HepG2 (cell line): ENCODE measurements at regions not wholly inside any gene's neighbourhood (a gene's known extent, or its start where the extent isn't known, plus 50 kb on each side); places are given as distances from the start of the nearest gene placed in this dataset.

Source experiments
- ATAC-seq: fragments of 200-7000 bp; cut with Tn5 transposase; 3 replicates; pipeline ENCODE4 v1.9.1; 2020; ENCODE audit warnings: mild to moderate bottlenecking, moderate library complexity
- BruUV-seq: library from RNA; stranded (reverse); fragments of 400-500 nt; replicated peaks from 2 replicates; lab custom pipeline; 2021; lab: Mats Ljungman, UMichigan
- CTCF ChIA-PET: fragments of 300-600 bp; formaldehyde crosslinking; extraction: SDS; loops from one replicate; lab custom pipeline; 2021; ENCODE audit warnings: low total read pairs, inconsistent platforms, low intra/inter-chr PET ratio; lab: Yijun Ruan, JAX
- POLR2A ChIA-PET: fragments of 350-600 bp; sonication (Branson Sonifier 250); formaldehyde crosslinking; loops from one replicate; lab custom pipeline; 2020; ENCODE audit warnings: antibody characterized with exemption, inconsistent platforms; lab: Yijun Ruan, JAX
- DNase-seq: peaks from one replicate; pipeline ENCODE4 v3.0.0-alpha.2; 2015; ENCODE audit warnings: low spot score
- FAIRE-seq: peaks from 3 replicates; lab custom pipeline; 2011; peaks lifted over from hg19 to GRCh38; lab: Jason Lieb, UNC
- H2AFZ ChIP-seq: one replicate; pipeline ENCODE4 v1.6.1; 2011; ENCODE audit warnings: low read length, inconsistent platforms
- H3K27ac ChIP-seq: fragments of 300-600 bp; 3 replicates; pipeline ENCODE4 v1.8.0; 2011; ENCODE audit warnings: mixed run types, mild to moderate bottlenecking, mixed read lengths, low read length, inconsistent platforms; ENCODE audit not compliant: insufficient read depth; ENCODE audit errors: extremely low read length
- H3K27me3 ChIP-seq, 2 experiments: fragments of 200-600 bp in 1 of 2; 2 replicates in 1 of 2; 3 replicates in 1 of 2; pipeline versions ENCODE4 v1.6.0 to v1.8.0; 2011; ENCODE audit warnings: low read length in 2 of 2, mild to moderate bottlenecking in 2 of 2, moderate library complexity in 2 of 2, inconsistent platforms in 1 of 2; ENCODE audit not compliant: insufficient read depth in 2 of 2, control insufficient read depth in 1 of 2
- H3K36me3 ChIP-seq, 2 experiments: fragments of 200-600 bp in 1 of 2; replicated peaks in 1 of 2; 2 replicates in 1 of 2; 3 replicates in 1 of 2; pipeline versions ENCODE4 v1.5.1 to v1.8.0; 2011; ENCODE audit warnings: low read length in 2 of 2, inconsistent platforms in 1 of 2; ENCODE audit not compliant: insufficient read depth in 2 of 2, control insufficient read depth in 1 of 2
- H3K4me1 ChIP-seq: 2 replicates; pipeline ENCODE4 v1.5.1; 2012; ENCODE audit warnings: low read length, inconsistent platforms; ENCODE audit not compliant: insufficient read depth
- H3K4me2 ChIP-seq: 2 replicates; pipeline ENCODE4 v1.6.0; 2011; ENCODE audit warnings: low read depth, low read length, inconsistent platforms
- H3K4me3 ChIP-seq, 3 experiments: fragments of 200-600 bp in 1 of 3; sonication (generic), shearing (Covaris generic) in 1 of 3; replicated peaks in 1 of 3; 2 replicates each; pipeline ENCODE4 v1.5.1; 2011 to 2016; ENCODE audit warnings: low read length in 3 of 3, inconsistent platforms in 2 of 3, low read depth in 2 of 3, mild to moderate bottlenecking in 2 of 3, control low read depth in 1 of 3, mixed read lengths in 1 of 3; ENCODE audit not compliant: insufficient read depth in 1 of 3
- H3K79me2 ChIP-seq: one replicate; pipeline ENCODE4 v1.6.1; 2011; ENCODE audit warnings: low read length, inconsistent platforms; ENCODE audit not compliant: insufficient read depth
- H3K9ac ChIP-seq: 2 replicates; pipeline ENCODE4 v1.6.0; 2011; ENCODE audit warnings: mild to moderate bottlenecking, low read depth, low read length, inconsistent platforms; ENCODE audit not compliant: insufficient read depth
- H3K9me3 ChIP-seq: 2 replicates; pipeline ENCODE4 v1.5.1; 2012; ENCODE audit warnings: mild to moderate bottlenecking, low read length
- H4K20me1 ChIP-seq: 2 replicates; pipeline ENCODE4 v1.6.0; 2011; ENCODE audit warnings: inconsistent platforms, mild to moderate bottlenecking, low read length, moderate library complexity; ENCODE audit not compliant: insufficient read depth
- HNF4G ChIP-seq, 2 experiments: sonication (generic) in 1 of 2; formaldehyde crosslinking in 1 of 2; IDR thresholded peaks; 2 replicates each; pipeline versions ENCODE4 v1.4.0 to v1.6.1; 2011 to 2020; ENCODE audit warnings: borderline replicate concordance in 2 of 2, low read depth in 2 of 2, mild to moderate bottlenecking in 2 of 2, low read length in 1 of 2, missing genetic modification reagents in 1 of 2, moderate library complexity in 1 of 2
- KLF13 ChIP-seq: sonication (generic); formaldehyde crosslinking; IDR thresholded peaks from 2 replicates; pipeline ENCODE4 v1.4.0; 2020; ENCODE audit warnings: mild to moderate bottlenecking, missing genetic modification reagents
- MEIS2 ChIP-seq: sonication (generic); formaldehyde crosslinking; IDR thresholded peaks from 2 replicates; pipeline ENCODE4 v1.9.0; 2021; ENCODE audit warnings: mild to moderate bottlenecking, missing genetic modification reagents
- SIX4 ChIP-seq: sonication (generic); formaldehyde crosslinking; IDR thresholded peaks from 2 replicates; pipeline ENCODE4 v1.4.0; 2020; ENCODE audit warnings: missing genetic modification reagents
- SP5 ChIP-seq: IDR thresholded peaks from 2 replicates; pipeline ENCODE4 v1.6.1; 2016; ENCODE audit warnings: low read depth, borderline replicate concordance
- TCF12 ChIP-seq, 2 experiments: fragments of 450-650 bp in 1 of 2; sonication (generic) in 1 of 2; formaldehyde crosslinking in 1 of 2; IDR thresholded peaks; 2 replicates each; pipeline versions ENCODE4 v1.6.1 to v1.8.0; 2017 to 2022; ENCODE audit warnings: antibody characterized with exemption in 1 of 2, mild to moderate bottlenecking in 1 of 2, missing genetic modification reagents in 1 of 2, moderate library complexity in 1 of 2
- ZFY ChIP-seq: sonication (generic); formaldehyde crosslinking; IDR thresholded peaks from 2 replicates; pipeline ENCODE4 v1.4.0; 2020; ENCODE audit warnings: missing genetic modification reagents
- ZNF607 ChIP-seq: sonication (generic); formaldehyde crosslinking; IDR thresholded peaks from 2 replicates; pipeline ENCODE4 v1.5.1; 2020; ENCODE audit warnings: missing genetic modification reagents, mild to moderate bottlenecking, borderline replicate concordance
- WGBS: methylation state at CpG from one replicate; pipeline ENCODE4 v1.1.6; 2017; ENCODE audit warnings: low lambda C conversion rate; 5-methylcytosine and 5-hydroxymethylcytosine counted together
- in situ Hi-C: cut with HindIII; loops from 2 replicates; pipeline ENCODE4 v1.10.0; 2017; ENCODE audit warnings: low pct_unique_long_range_greater_than_20kb; ENCODE audit not compliant: extremely low pct_ligation_motif_present
- intact Hi-C: fragments of 100-400 bp; cut with micrococcal nuclease; formaldehyde crosslinking; loops from one replicate; pipeline ENCODE4 v1.10.0; 2022; ENCODE audit not compliant: unreplicated experiment
- TF ChIP-seq, protein P1 (sequence below): sonication (generic); formaldehyde crosslinking; IDR thresholded peaks from 2 replicates; pipeline ENCODE4 v1.4.0; 2020; ENCODE audit warnings: mild to moderate bottlenecking, missing genetic modification reagents
- TF ChIP-seq, protein P2 (sequence below): IDR thresholded peaks from 2 replicates; pipeline ENCODE4 v1.6.1; 2016
- TF ChIP-seq, protein P3 (sequence below): sonication (generic); formaldehyde crosslinking; IDR thresholded peaks from 2 replicates; pipeline ENCODE4 v1.8.0; 2022; ENCODE audit warnings: mild to moderate bottlenecking, missing genetic modification reagents, borderline replicate concordance

DNA sequence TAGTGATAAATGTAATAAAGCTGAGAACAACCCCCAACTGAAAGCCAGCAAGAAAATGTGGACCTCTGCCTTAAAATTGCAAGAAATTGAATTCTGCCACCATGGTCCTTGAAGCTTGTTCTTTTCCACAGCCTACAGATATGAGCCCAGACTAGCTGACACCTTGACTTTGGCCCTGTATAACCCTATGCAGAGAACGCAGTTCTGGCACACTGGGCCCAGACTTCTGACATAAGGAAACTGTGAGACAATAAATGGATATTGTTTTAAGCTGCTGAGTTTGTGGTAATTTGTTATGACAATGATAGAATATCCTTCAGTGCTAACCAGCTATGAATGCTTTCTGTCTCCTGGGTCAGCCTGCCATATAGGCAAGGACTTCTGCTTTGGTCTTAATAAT is 315.6 kb upstream of the RIOK2 start:
- POLR2A ChIA-PET = no interaction called here
- WGBS = 11% methylated on average over 1 of the region's 1 CpG
- no peak overlapping the region for H3K4me2 ChIP-seq
- H3K27me3 ChIP-seq = no peaks in the 10 kb centered on the region
- BruUV-seq = no TSS peak
- no peak overlapping the region for H3K4me3 ChIP-seq
- CTCF ChIA-PET = no interaction called here
- FAIRE-seq (no peak), ATAC-seq (no peak), DNase-seq (no peak)
- no peaks in the 10 kb centered on the region for H3K79me2 ChIP-seq
- no peaks in the 10 kb centered on the region for H4K20me1 ChIP-seq
- no peaks in the 10 kb centered on the region for H3K9me3 ChIP-seq
- no peak overlapping the region for H2AFZ ChIP-seq
- no peak overlapping the region for H3K27ac ChIP-seq
- H3K4me1 ChIP-seq = no peaks in the 10 kb centered on the region
- intact Hi-C loops = no loop called here
- TF ChIP-seq, protein P1, sequence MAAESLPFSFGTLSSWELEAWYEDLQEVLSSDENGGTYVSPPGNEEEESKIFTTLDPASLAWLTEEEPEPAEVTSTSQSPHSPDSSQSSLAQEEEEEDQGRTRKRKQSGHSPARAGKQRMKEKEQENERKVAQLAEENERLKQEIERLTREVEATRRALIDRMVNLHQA (CRISPR knock-in tag) = no peak
- no peak for TF ChIP-seq HNF4G (IDR thresholded peaks at IDR 0.05; ENCODE audit: borderline replicate concordance, low read depth, low read length)
- TF ChIP-seq HNF4G (CRISPR knock-in tag; IDR thresholded peaks at IDR 0.05; ENCODE audit: borderline replicate concordance, low read depth) = no peak
- TF ChIP-seq, protein P2, sequence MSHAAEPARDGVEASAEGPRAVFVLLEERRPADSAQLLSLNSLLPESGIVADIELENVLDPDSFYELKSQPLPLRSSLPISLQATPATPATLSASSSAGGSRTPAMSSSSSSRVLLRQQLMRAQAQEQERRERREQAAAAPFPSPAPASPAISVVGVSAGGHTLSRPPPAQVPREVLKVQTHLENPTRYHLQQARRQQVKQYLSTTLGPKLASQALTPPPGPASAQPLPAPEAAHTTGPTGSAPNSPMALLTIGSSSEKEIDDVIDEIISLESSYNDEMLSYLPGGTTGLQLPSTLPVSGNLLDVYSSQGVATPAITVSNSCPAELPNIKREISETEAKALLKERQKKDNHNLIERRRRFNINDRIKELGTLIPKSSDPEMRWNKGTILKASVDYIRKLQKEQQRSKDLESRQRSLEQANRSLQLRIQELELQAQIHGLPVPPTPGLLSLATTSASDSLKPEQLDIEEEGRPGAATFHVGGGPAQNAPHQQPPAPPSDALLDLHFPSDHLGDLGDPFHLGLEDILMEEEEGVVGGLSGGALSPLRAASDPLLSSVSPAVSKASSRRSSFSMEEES (CRISPR knock-in tag) = no peak
- TF ChIP-seq SP5 = no peak
- TF ChIP-seq, protein P3, sequence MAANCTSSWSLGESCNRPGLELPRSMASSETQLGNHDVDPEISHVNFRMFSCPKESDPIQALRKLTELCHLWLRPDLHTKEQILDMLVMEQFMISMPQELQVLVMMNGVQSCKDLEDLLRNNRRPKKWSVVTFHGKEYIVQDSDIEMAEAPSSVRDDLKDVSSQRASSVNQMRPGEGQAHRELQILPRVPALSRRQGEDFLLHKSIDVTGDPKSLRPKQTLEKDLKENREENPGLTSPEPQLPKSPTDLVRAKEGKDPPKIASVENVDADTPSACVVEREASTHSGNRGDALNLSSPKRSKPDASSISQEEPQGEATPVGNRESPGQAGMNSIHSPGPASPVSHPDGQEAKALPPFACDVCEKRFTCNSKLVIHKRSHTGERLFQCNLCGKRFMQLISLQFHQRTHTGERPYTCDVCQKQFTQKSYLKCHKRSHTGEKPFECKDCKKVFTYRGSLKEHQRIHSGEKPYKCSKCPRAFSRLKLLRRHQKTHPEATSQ (CRISPR knock-in tag) = no peak
- TF ChIP-seq KLF13 (CRISPR knock-in tag) = no peak
- TF ChIP-seq TCF12 (IDR thresholded peaks at IDR 0.05) = no peak
- TF ChIP-seq TCF12 (CRISPR knock-in tag; IDR thresholded peaks at IDR 0.05) = no peak
- no peak for TF ChIP-seq ZFY (CRISPR knock-in tag)
- TF ChIP-seq SIX4 (CRISPR knock-in tag) = no peak
- no peak for TF ChIP-seq MEIS2 (CRISPR knock-in tag)
- TF ChIP-seq ZNF607 (CRISPR knock-in tag) = no peak
- TF ChIP-seq, all 625 proteins: peak for 0
- Histone ChIP-seq H3K36me3 (no peaks in the 10 kb centered on the region), H3K9ac (no peak overlapping the region)
- in situ Hi-C loops = no loop called here
